K562 (cell line): ENCODE measurements at regions not wholly inside any gene's neighbourhood (a gene's known extent, or its start where the extent isn't known, plus 50 kb on each side); places are given as distances from the start of the nearest gene placed in this dataset.

ENCODE experiments used
- ATAC-seq: fragments of 200-7000 bp; cut with Tn5 transposase; 3 replicates; pipeline ENCODE4 v1.9.1; 2020; ENCODE audit warnings: moderate library complexity
- BruUV-seq: library from RNA; stranded (reverse); fragments of 400-500 nt; replicated peaks from 2 replicates; lab custom pipeline; 2021; lab: Mats Ljungman, UMichigan
- CTCF ChIA-PET: fragments of 300-600 bp; formaldehyde crosslinking; extraction: SDS; loops from one replicate; lab custom pipeline; 2021; ENCODE audit warnings: low intra/inter-chr PET ratio; lab: Yijun Ruan, JAX
- POLR2A ChIA-PET: fragments of 300-600, 350-650 bp; sonication (Branson Sonifier 250); formaldehyde crosslinking; extraction: SDS; loops from one replicate; lab custom pipeline; 2021; ENCODE audit warnings: antibody characterized with exemption, inconsistent platforms; lab: Yijun Ruan, JAX
- DNase-seq, 4 experiments: peaks; one replicate each; pipeline versions ENCODE4 v3.0.0 to v3.0.0-alpha.2; 2011 to 2018; ENCODE audit warnings: low spot score in 3 of 4, mixed read lengths in 3 of 4; ENCODE audit errors: extremely low read depth in 1 of 4
- FAIRE-seq: peaks from 2 replicates; lab custom pipeline; 2011; peaks lifted over from hg19 to GRCh38; lab: Jason Lieb, UNC
- H2AFZ ChIP-seq: 2 replicates; pipeline ENCODE4 v1.6.0; 2011; ENCODE audit warnings: low read depth, low read length, control low read depth, inconsistent platforms
- H3K27ac ChIP-seq: fragments of 200-600 bp; 3 replicates; pipeline ENCODE4 v1.8.0; 2011; ENCODE audit warnings: low read depth, mild to moderate bottlenecking, control low read depth, inconsistent platforms, low read length, moderate library complexity, mixed read lengths; ENCODE audit errors: extremely low read depth
- H3K27me3 ChIP-seq, 2 experiments: fragments of 300-600 bp in 1 of 2; 2 replicates in 1 of 2; 3 replicates in 1 of 2; pipeline versions ENCODE4 v1.6.0 to v1.8.0; 2011; ENCODE audit warnings: inconsistent platforms in 2 of 2, low read length in 2 of 2, mild to moderate bottlenecking in 1 of 2, mixed read lengths in 1 of 2, moderate library complexity in 1 of 2; ENCODE audit not compliant: control insufficient read depth in 2 of 2, insufficient read depth in 2 of 2
- H3K36me3 ChIP-seq: fragments of 300-600 bp; 3 replicates; pipeline ENCODE4 v1.8.0; 2011; ENCODE audit warnings: mild to moderate bottlenecking, low read length, inconsistent platforms; ENCODE audit not compliant: control insufficient read depth, insufficient read depth
- H3K4me1 ChIP-seq, 2 experiments: fragments of 200-600 bp in 1 of 2; replicated peaks in 1 of 2; 2 replicates in 1 of 2; 3 replicates in 1 of 2; pipeline versions ENCODE4 v1.5.1 to v1.8.0; 2011; ENCODE audit warnings: inconsistent platforms in 2 of 2, low read length in 2 of 2, mild to moderate bottlenecking in 1 of 2, mixed read lengths in 1 of 2, moderate library complexity in 1 of 2; ENCODE audit not compliant: control insufficient read depth in 2 of 2, insufficient read depth in 2 of 2
- H3K4me2 ChIP-seq: 2 replicates; pipeline ENCODE4 v1.6.1; 2011; ENCODE audit warnings: low read length, control low read depth, inconsistent platforms, mixed read lengths; ENCODE audit not compliant: insufficient read depth
- H3K4me3 ChIP-seq: fragments of 200-600 bp; sonication (generic), shearing (Covaris generic); 2 replicates; pipeline ENCODE4 v1.5.1; 2016; ENCODE audit warnings: control low read depth, inconsistent platforms
- H3K79me2 ChIP-seq: fragments of 200-600 bp; 3 replicates; pipeline ENCODE4 v1.8.0; 2011; ENCODE audit warnings: low read length, inconsistent platforms; ENCODE audit not compliant: control insufficient read depth, insufficient read depth
- H3K9ac ChIP-seq, 2 experiments: 2 replicates each; pipeline versions ENCODE4 v1.6.0 to v1.6.1; 2011; ENCODE audit warnings: low read depth in 2 of 2, low read length in 2 of 2, control low read depth in 1 of 2, inconsistent platforms in 1 of 2, mild to moderate bottlenecking in 1 of 2, mixed read lengths in 1 of 2; ENCODE audit not compliant: insufficient read depth in 1 of 2
- H3K9me1 ChIP-seq: one replicate; pipeline ENCODE4 v1.6.0; 2011; ENCODE audit warnings: inconsistent platforms, mild to moderate bottlenecking, low read length, moderate library complexity; ENCODE audit not compliant: control insufficient read depth, insufficient read depth
- H3K9me3 ChIP-seq: replicated peaks from 2 replicates; pipeline ENCODE4 v1.5.1; 2011; ENCODE audit warnings: low read depth, low read length, inconsistent platforms; ENCODE audit not compliant: control insufficient read depth, insufficient read depth
- H4K20me1 ChIP-seq: replicated peaks from 2 replicates; pipeline ENCODE4 v1.6.1; 2011; ENCODE audit warnings: low read length, inconsistent platforms, mixed read lengths; ENCODE audit not compliant: control insufficient read depth, insufficient read depth
- CLOCK ChIP-seq: fragments of 250-450 bp; sonication (Bioruptor Pico); IDR thresholded peaks from 2 replicates; pipeline ENCODE4 v1.4.0; 2020; ENCODE audit warnings: mild to moderate bottlenecking, moderate library complexity, borderline replicate concordance
- GTF3C2 ChIP-seq: IDR thresholded peaks from 3 replicates; pipeline ENCODE4 v1.6.1; 2011; ENCODE audit warnings: borderline replicate concordance, mild to moderate bottlenecking, moderate library complexity; ENCODE audit not compliant: insufficient read length; ENCODE audit errors: extremely low read depth
- MCM2 ChIP-seq: fragments of 450-650 bp; IDR thresholded peaks from 2 replicates; pipeline ENCODE4 v1.6.1; 2017; ENCODE audit warnings: low read depth, mild to moderate bottlenecking
- MTF1 ChIP-seq: fragments of 250-450 bp; sonication (Bioruptor Pico); IDR thresholded peaks from 2 replicates; pipeline ENCODE4 v1.9.0; 2021; ENCODE audit warnings: moderate library complexity, mild to moderate bottlenecking, inconsistent platforms, borderline replicate concordance
- MYNN ChIP-seq, 2 experiments: sonication (generic); formaldehyde crosslinking in 1 of 2; IDR thresholded peaks; 2 replicates each; pipeline versions ENCODE4 v1.5.0 to v1.6.1; 2016 to 2020; ENCODE audit warnings: antibody characterized with exemption in 1 of 2, missing genetic modification reagents in 1 of 2
- ZNF311 ChIP-seq: fragments of 250-450 bp; sonication (Bioruptor Pico); IDR thresholded peaks from 2 replicates; pipeline ENCODE4 v1.4.0; 2020; ENCODE audit warnings: mild to moderate bottlenecking, moderate library complexity
- ZNF347 ChIP-seq: fragments of 450-650 bp; formaldehyde crosslinking; IDR thresholded peaks from 2 replicates; pipeline ENCODE4 v1.4.0; 2020; ENCODE audit warnings: low read depth, mild to moderate bottlenecking, moderate library complexity
- WGBS: fragments of 100-300 bp; shearing (Covaris generic); methylation state at CpG from one replicate; pipeline ENCODE4 v1.1.6; 2016; ENCODE audit warnings: low coverage, mixed read lengths; ENCODE audit not compliant: insufficient coverage; ENCODE audit errors: missing lambda C conversion rate; 5-methylcytosine and 5-hydroxymethylcytosine counted together
- in situ Hi-C: fragments of 300-500 bp; cut with MboI; formaldehyde crosslinking; loops from 4 replicates; pipeline ENCODE4 v1.15.0; 2018; ENCODE audit warnings: inconsistent platforms, mixed read lengths
- intact Hi-C: fragments of 100-400 bp; cut with micrococcal nuclease; formaldehyde crosslinking; loops from 2 replicates; pipeline ENCODE4 v1.14.2; 2022

DNA sequence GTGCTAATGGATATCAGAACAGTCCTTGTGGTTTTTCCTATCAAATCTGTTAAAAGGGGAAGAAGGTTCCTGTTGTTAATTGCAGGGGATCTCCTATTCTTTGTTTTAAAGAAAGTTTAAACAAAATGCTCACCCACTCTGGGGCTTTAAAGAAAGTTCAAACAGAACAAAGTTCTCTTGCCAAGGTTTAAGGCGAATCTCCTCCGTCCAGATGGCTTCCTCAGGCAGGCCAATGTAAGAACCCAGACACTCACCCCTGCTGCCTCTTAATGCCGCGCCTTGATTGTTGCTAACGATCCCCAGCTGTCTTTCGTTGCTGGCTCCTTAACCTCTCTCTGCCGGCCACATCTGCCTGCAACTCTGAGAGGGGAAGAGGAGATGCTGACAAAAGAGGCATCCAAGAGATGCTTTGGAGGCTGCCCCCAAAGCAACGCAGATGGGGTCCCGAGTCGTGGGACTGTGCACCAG lies 235.0 kb upstream of the PRDM1 start:
- Histone ChIP-seq H3K9ac (no peak overlapping the region), H3K9me1 (no peaks in the 10 kb centered on the region), H4K20me1 (no peaks in the 10 kb centered on the region), H2AFZ (no peak overlapping the region), H3K27me3 (peaks cover 2 to 14% of the 10 kb centered on the region in 2 experiments; a peak in 2 of 5 replicates), H3K4me3 (no peak overlapping the region), H3K4me2 (no peak overlapping the region), H3K36me3 (no peaks in the 10 kb centered on the region), H3K79me2 (no peaks in the 10 kb centered on the region), H3K4me1 (peaks cover 0 to 3% of the 10 kb centered on the region in 2 experiments; a peak in 3 of 5 replicates), H3K9me3 (no peaks in the 10 kb centered on the region), H3K27ac (no peak overlapping the region)
- POLR2A ChIA-PET = no interaction called here
- no peak for ATAC-seq
- TF ChIP-seq MYNN (IDR thresholded peaks at IDR 0.05) (no peak), MYNN (CRISPR knock-in tag; IDR thresholded peaks at IDR 0.05) (no peak), ZNF347 (no peak), CLOCK (CRISPR knock-in tag) (no peak), GTF3C2 (no peak), MCM2 (no peak), ZNF311 (CRISPR knock-in tag) (no peak), MTF1 (CRISPR knock-in tag) (no peak)
- in situ Hi-C loops = no loop called here
- under 1% methylated on average over 10 of the region's 10 CpGs for WGBS
- intact Hi-C loops = no loop called here
- BruUV-seq = no TSS peak
- CTCF ChIA-PET = no interaction called here
- no peak for FAIRE-seq
- no peak for DNase-seq
